KMS-11 (cell line): ENCODE measurements at regions not wholly inside any gene's neighbourhood (a gene's known extent, or its start where the extent isn't known, plus 50 kb on each side); places are given as distances from the start of the nearest gene placed in this dataset.

Experiments
- H2AFZ ChIP-seq: fragments of 200-600 bp; sonication (generic); 2 replicates; pipeline ENCODE4 v1.6.1; 2016; ENCODE audit warnings: antibody characterized with exemption, mixed run types, low read depth
- H3K27ac ChIP-seq: fragments of 200-600 bp; sonication (generic); 2 replicates; pipeline ENCODE4 v1.6.1; 2016; ENCODE audit warnings: mild to moderate bottlenecking, mixed run types
- H3K27me3 ChIP-seq: fragments of 200-600 bp; sonication (generic); 2 replicates; pipeline ENCODE4 v1.6.1; 2017; ENCODE audit warnings: mild to moderate bottlenecking, low read depth, mixed run types, moderate library complexity; ENCODE audit not compliant: insufficient read depth
- H3K36me3 ChIP-seq: fragments of 200-600 bp; sonication (generic); 2 replicates; pipeline ENCODE4 v1.6.1; 2017; ENCODE audit warnings: mild to moderate bottlenecking, mixed run types; ENCODE audit not compliant: insufficient read depth
- H3K4me1 ChIP-seq: fragments of 200-600 bp; sonication (generic); 2 replicates; pipeline ENCODE4 v1.6.1; 2016; ENCODE audit warnings: mild to moderate bottlenecking, low read depth, mixed run types; ENCODE audit not compliant: poor library complexity, severe bottlenecking
- H3K4me2 ChIP-seq: fragments of 200-600 bp; sonication (generic); 2 replicates; pipeline ENCODE4 v1.7.0; 2016; ENCODE audit warnings: mild to moderate bottlenecking, mixed run types
- H3K4me3 ChIP-seq: fragments of 200-600 bp; sonication (generic); IDR thresholded peaks from 2 replicates; pipeline ENCODE4 v1.6.1; 2017; ENCODE audit warnings: low read depth, low read length, mixed read lengths; ENCODE audit not compliant: insufficient read depth
- H3K79me2 ChIP-seq: fragments of 200-600 bp; sonication (generic); 2 replicates; pipeline ENCODE4 v1.6.1; 2016; ENCODE audit warnings: low read depth, mixed run types; ENCODE audit not compliant: insufficient read depth
- H3K9ac ChIP-seq: fragments of 200-600 bp; sonication (generic); 2 replicates; pipeline ENCODE4 v1.6.1; 2016; ENCODE audit warnings: mild to moderate bottlenecking, mixed run types
- H4K20me1 ChIP-seq: fragments of 200-600 bp; sonication (generic); 2 replicates; pipeline ENCODE4 v1.6.1; 2016; ENCODE audit warnings: mild to moderate bottlenecking, mixed run types; ENCODE audit not compliant: insufficient read depth
- CTCF ChIP-seq: fragments of 200-600 bp; sonication (generic); conservative IDR thresholded peaks from 2 replicates; pipeline ENCODE4 v1.6.1; 2017; ENCODE audit warnings: low read depth, mild to moderate bottlenecking, antibody characterized with exemption, low read length, moderate library complexity, mixed read lengths

- Histone ChIP-seq H3K9ac (no peak overlapping the region), H3K79me2 (no peaks in the 10 kb centered on the region), H3K4me2 (no peak overlapping the region), H3K4me1 (no peaks in the 10 kb centered on the region), H2AFZ (no peak overlapping the region), H3K36me3 (no peaks in the 10 kb centered on the region), H3K27me3 (no peaks in the 10 kb centered on the region), H3K27ac (no peak overlapping the region), H3K4me3 (no peak overlapping the region), H4K20me1 (no peaks in the 10 kb centered on the region)
- TF ChIP-seq CTCF, result no peak
These were observed 433.6 kb downstream of the DYNC2H1 start for GRCh38 chr11:103542851-103543250.

GRCh38 chr11:103543456-103543855 is 434.2 kb downstream of the DYNC2H1 start:
- H3K27ac ChIP-seq, result no peak overlapping the region
- H3K9ac ChIP-seq, result no peak overlapping the region
- H4K20me1 ChIP-seq, result no peaks in the 10 kb centered on the region
- H3K79me2 ChIP-seq, result no peaks in the 10 kb centered on the region
- no peaks in the 10 kb centered on the region for H3K4me1 ChIP-seq
- TF ChIP-seq CTCF, result no peak
- H3K4me3 ChIP-seq, result no peak overlapping the region
- no peaks in the 10 kb centered on the region for H3K27me3 ChIP-seq
- H2AFZ ChIP-seq, result no peak overlapping the region
- H3K4me2 ChIP-seq, result no peak overlapping the region
- H3K36me3 ChIP-seq, result no peaks in the 10 kb centered on the region

- H3K9ac ChIP-seq, result no peak overlapping the region
These were observed 435.6 kb downstream of the DYNC2H1 start for GRCh38 chr11:103544874-103545273.

GRCh38 chr11:103545551-103545950 is 436.3 kb downstream of the DYNC2H1 start:
- no peak overlapping the region for H3K9ac ChIP-seq
- no peaks in the 10 kb centered on the region for H3K79me2 ChIP-seq
- H3K4me3 ChIP-seq, result no peak overlapping the region
- H3K4me2 ChIP-seq, result no peak overlapping the region
- H3K27ac ChIP-seq, result no peak overlapping the region
- H2AFZ ChIP-seq, result no peak overlapping the region
- H4K20me1 ChIP-seq, result no peaks in the 10 kb centered on the region
- H3K36me3 ChIP-seq, result no peaks in the 10 kb centered on the region
- H3K4me1 ChIP-seq, result no peaks in the 10 kb centered on the region
- no peak for TF ChIP-seq CTCF
- no peaks in the 10 kb centered on the region for H3K27me3 ChIP-seq

More at GRCh38 chr11:103544874-103545273, 435.6 kb downstream of the DYNC2H1 start:
- Histone ChIP-seq H3K27ac (no peak overlapping the region), H3K79me2 (no peaks in the 10 kb centered on the region), H3K4me1 (no peaks in the 10 kb centered on the region), H3K4me3 (no peak overlapping the region), H3K36me3 (no peaks in the 10 kb centered on the region), H4K20me1 (no peaks in the 10 kb centered on the region), H2AFZ (no peak overlapping the region), H3K27me3 (no peaks in the 10 kb centered on the region), H3K4me2 (no peak overlapping the region)
- no peak for TF ChIP-seq CTCF
